HL-60 (cell line): ENCODE measurements at regions not wholly inside any gene's neighbourhood (a gene's known extent, or its start where the extent isn't known, plus 50 kb on each side); places are given as distances from the start of the nearest gene placed in this dataset.

Experiments
- POLR2AphosphoS5 ChIP-seq: IDR thresholded peaks from 2 replicates; pipeline ENCODE4 v1.6.1; 2012; ENCODE audit warnings: low read depth
- TF ChIP-seq, protein P1 (sequence below): IDR thresholded peaks from one replicate; pipeline ENCODE4 v1.5.1; 2011; ENCODE audit warnings: low read length, control low read depth, inconsistent platforms; ENCODE audit not compliant: insufficient read depth

GRCh38 chr2:21441442-21441841 lies 317.7 kb downstream of the TDRD15 start:
- TF ChIP-seq, protein P1, sequence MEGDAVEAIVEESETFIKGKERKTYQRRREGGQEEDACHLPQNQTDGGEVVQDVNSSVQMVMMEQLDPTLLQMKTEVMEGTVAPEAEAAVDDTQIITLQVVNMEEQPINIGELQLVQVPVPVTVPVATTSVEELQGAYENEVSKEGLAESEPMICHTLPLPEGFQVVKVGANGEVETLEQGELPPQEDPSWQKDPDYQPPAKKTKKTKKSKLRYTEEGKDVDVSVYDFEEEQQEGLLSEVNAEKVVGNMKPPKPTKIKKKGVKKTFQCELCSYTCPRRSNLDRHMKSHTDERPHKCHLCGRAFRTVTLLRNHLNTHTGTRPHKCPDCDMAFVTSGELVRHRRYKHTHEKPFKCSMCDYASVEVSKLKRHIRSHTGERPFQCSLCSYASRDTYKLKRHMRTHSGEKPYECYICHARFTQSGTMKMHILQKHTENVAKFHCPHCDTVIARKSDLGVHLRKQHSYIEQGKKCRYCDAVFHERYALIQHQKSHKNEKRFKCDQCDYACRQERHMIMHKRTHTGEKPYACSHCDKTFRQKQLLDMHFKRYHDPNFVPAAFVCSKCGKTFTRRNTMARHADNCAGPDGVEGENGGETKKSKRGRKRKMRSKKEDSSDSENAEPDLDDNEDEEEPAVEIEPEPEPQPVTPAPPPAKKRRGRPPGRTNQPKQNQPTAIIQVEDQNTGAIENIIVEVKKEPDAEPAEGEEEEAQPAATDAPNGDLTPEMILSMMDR, result no peak
- TF ChIP-seq POLR2AphosphoS5, result no peak
